Stimulated activated memory B cell treated with anti-CD40 and anti-IgM and Interleukin-4, amounts not matched to agents 10 μg/mL and 1 μg/mL and 100 μg/mL, for 72 hours (primary cell): ENCODE measurements at regions not wholly inside any gene's neighbourhood (a gene's known extent, or its start where the extent isn't known, plus 50 kb on each side); places are given as distances from the start of the nearest gene placed in this dataset.

Experiments
- ATAC-seq: fragments of 150-1000 bp; cut with Tn5 transposase; 2 replicates; pipeline ENCODE4 v1.10.0; 2021
- H3K27ac Mint-ChIP-seq: one replicate; pipeline ENCODE4 v1.8.0; 2022; ENCODE audit warnings: mild to moderate bottlenecking, mixed read lengths
- H3K27me3 Mint-ChIP-seq: one replicate; pipeline ENCODE4 v1.8.0; 2022; ENCODE audit warnings: mixed read lengths
- H3K36me3 Mint-ChIP-seq: one replicate; pipeline ENCODE4 v1.8.0; 2022; ENCODE audit warnings: mixed read lengths
- H3K4me1 Mint-ChIP-seq: one replicate; pipeline ENCODE4 v1.8.0; 2022; ENCODE audit warnings: mixed read lengths
- H3K4me3 Mint-ChIP-seq: one replicate; pipeline ENCODE4 v1.8.0; 2022; ENCODE audit warnings: mild to moderate bottlenecking, moderate library complexity, mixed read lengths
- H3K9me3 Mint-ChIP-seq: one replicate; pipeline ENCODE4 v1.8.0; 2022; ENCODE audit warnings: mixed read lengths

GRCh38 chr2:65495251-65495877, 63.0 kb upstream of the SPRED2 start:
- peaks cover 3% of the 10 kb centered on the region for H3K9me3 Mint-ChIP-seq
- no peaks in the 10 kb centered on the region for H3K36me3 Mint-ChIP-seq
- H3K4me1 Mint-ChIP-seq = peaks cover 10% of the 10 kb centered on the region
- H3K4me3 Mint-ChIP-seq = no peak overlapping the region
- H3K27ac Mint-ChIP-seq = no peak overlapping the region
- no peak for ATAC-seq
- peaks cover 20% of the 10 kb centered on the region for H3K27me3 Mint-ChIP-seq

DNA sequence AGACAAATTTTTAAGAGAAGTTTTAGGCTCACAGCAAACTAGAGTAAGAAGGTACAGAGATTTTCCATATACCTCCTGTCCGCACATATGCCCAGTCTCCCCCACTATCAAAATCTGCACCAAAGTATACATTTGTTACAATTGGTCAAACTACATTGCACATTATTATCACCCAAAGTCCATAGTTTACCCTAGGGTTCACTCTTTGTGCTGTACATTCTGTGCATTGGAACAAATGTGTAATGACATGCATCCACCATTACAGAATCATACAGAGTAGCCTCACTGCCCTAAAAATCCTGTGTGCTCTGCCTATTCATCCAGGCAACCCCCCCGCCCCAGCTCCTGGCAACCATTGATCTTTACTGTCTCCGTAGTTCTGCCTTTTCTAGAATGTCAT, 61.7 kb upstream of the SPRED2 start:
- peaks cover 3% of the 10 kb centered on the region for H3K9me3 Mint-ChIP-seq
- no peak overlapping the region for H3K27ac Mint-ChIP-seq
- peaks cover 25% of the 10 kb centered on the region for H3K27me3 Mint-ChIP-seq
- ATAC-seq = no peak
- H3K4me1 Mint-ChIP-seq = peaks cover 4% of the 10 kb centered on the region
- H3K4me3 Mint-ChIP-seq = no peak overlapping the region
- peaks cover 2% of the 10 kb centered on the region for H3K36me3 Mint-ChIP-seq

GRCh38 chr2:65491381-65491905, 59.0 kb upstream of the SPRED2 start:
- Mint-ChIP-seq H3K27me3 (peaks cover 29% of the 10 kb centered on the region), H3K27ac (no peak overlapping the region), H3K36me3 (peaks cover 17% of the 10 kb centered on the region), H3K4me1 (no peaks in the 10 kb centered on the region), H3K4me3 (no peak overlapping the region), H3K9me3 (peaks cover 11% of the 10 kb centered on the region)
- no peak for ATAC-seq

DNA sequence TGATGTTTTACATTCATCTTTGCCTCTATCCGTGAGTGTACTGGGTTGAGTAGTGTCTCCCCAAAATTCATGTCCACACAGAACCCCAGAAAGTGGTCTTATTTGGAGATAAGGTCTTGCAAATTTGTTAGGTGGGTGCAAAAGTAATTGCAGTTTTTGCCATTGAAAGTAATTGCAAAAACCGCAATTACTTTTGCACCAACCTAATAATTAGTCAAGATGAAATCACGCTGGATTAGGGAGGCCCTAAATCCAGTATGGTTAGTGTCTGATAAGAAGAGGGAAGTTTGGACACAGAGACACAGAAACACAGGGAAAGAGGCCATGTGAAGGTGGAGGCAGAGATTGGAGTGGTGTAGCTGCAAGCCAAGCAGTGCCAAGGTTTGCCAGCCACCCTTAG, 57.8 kb upstream of the SPRED2 start:
- Mint-ChIP-seq H3K4me1 (no peaks in the 10 kb centered on the region), H3K36me3 (peaks cover 17% of the 10 kb centered on the region), H3K27ac (no peak overlapping the region), H3K4me3 (no peak overlapping the region), H3K27me3 (peaks cover 39% of the 10 kb centered on the region), H3K9me3 (peaks cover 11% of the 10 kb centered on the region)
- ATAC-seq = no peak

GRCh38 chr2:65489269-65489668, 56.9 kb upstream of the SPRED2 start:
- H3K27me3 Mint-ChIP-seq = peaks cover 43% of the 10 kb centered on the region
- H3K36me3 Mint-ChIP-seq = peaks cover 17% of the 10 kb centered on the region
- H3K4me1 Mint-ChIP-seq = no peaks in the 10 kb centered on the region
- peaks cover 11% of the 10 kb centered on the region for H3K9me3 Mint-ChIP-seq
- no peak for ATAC-seq
- no peak overlapping the region for H3K27ac Mint-ChIP-seq
- no peak overlapping the region for H3K4me3 Mint-ChIP-seq

GRCh38 chr2:65488527-65488926, 56.1 kb upstream of the SPRED2 start:
- Mint-ChIP-seq H3K4me3 (no peak overlapping the region), H3K4me1 (no peaks in the 10 kb centered on the region), H3K9me3 (peaks cover 11% of the 10 kb centered on the region), H3K36me3 (peaks cover 17% of the 10 kb centered on the region), H3K27me3 (peaks cover 51% of the 10 kb centered on the region), H3K27ac (no peak overlapping the region)
- ATAC-seq = no peak

DNA sequence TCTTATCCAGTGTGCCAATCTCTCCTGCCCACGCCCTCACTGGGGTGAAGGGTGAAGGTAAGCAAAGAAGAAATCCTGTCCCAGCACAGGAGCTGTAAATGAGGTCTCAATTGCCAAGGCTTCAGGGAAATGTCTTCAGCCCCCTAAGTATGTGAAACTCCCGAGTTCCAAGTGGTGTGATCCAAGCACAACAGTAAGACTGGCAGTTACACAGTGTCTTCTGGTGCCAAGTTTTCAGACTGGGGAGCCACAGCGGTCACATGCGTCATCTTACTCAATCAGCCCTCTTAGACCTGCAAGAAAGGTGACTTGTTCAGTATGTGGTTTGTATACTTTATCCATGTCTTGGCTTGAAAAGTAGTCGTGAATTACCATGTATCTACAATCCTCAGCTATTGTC, 55.0 kb upstream of the SPRED2 start:
- Mint-ChIP-seq H3K4me1 (no peaks in the 10 kb centered on the region), H3K27ac (no peak overlapping the region), H3K36me3 (peaks cover 17% of the 10 kb centered on the region), H3K4me3 (no peak overlapping the region), H3K9me3 (peaks cover 11% of the 10 kb centered on the region), H3K27me3 (peaks cover 62% of the 10 kb centered on the region)
- ATAC-seq = no peak

DNA sequence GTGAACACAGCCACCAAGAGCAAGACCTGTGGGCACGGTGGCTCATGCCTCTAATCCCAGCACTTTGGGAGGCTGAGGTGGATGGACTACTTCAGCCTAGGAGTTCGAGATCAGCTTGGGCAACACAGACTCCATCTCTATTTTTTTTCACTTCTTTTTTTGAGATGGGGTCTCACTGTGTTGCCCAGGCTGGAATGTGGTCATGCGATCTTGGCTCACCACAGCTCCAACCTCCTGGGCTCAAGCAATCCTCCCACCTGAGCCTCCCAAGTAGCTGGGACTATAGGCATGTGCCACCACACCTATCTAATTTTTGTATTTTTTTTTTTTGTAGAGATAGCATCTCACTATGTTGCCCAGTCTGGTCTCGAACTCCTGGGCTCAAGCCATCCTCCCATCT, 54.4 kb upstream of the SPRED2 start:
- no peaks in the 10 kb centered on the region for H3K4me1 Mint-ChIP-seq
- peaks cover 11% of the 10 kb centered on the region for H3K9me3 Mint-ChIP-seq
- H3K4me3 Mint-ChIP-seq = no peak overlapping the region
- H3K36me3 Mint-ChIP-seq = peaks cover 17% of the 10 kb centered on the region
- no peak for ATAC-seq
- no peak overlapping the region for H3K27ac Mint-ChIP-seq
- peaks cover 63% of the 10 kb centered on the region for H3K27me3 Mint-ChIP-seq

DNA sequence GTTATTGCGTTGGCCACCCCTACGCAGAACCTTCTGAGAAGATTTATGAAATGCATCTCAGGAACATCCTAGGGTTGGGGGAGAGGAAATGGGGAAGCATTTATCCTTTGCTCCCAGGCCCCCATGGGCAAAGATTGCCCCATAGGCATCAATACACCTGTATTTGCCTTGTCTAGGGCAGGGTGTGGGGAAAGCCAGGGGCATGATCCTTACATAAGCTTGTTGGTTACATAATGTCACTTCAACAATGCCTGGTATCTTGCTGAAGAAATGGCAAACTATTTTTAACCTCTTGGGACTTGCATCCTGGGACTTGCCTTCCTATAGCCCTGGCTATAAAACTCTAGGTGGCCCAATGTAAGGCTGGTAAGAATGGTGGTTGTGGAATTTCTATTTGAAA, 53.9 kb upstream of the SPRED2 start:
- Mint-ChIP-seq H3K27me3 (peaks cover 63% of the 10 kb centered on the region), H3K9me3 (peaks cover 11% of the 10 kb centered on the region), H3K4me1 (no peaks in the 10 kb centered on the region), H3K4me3 (no peak overlapping the region), H3K27ac (no peak overlapping the region), H3K36me3 (peaks cover 17% of the 10 kb centered on the region)
- no peak for ATAC-seq

GRCh38 chr2:65485839-65486238, 53.4 kb upstream of the SPRED2 start:
- Mint-ChIP-seq H3K4me3 (no peak overlapping the region), H3K27me3 (peaks cover 63% of the 10 kb centered on the region), H3K9me3 (peaks cover 11% of the 10 kb centered on the region), H3K36me3 (peaks cover 17% of the 10 kb centered on the region), H3K27ac (no peak overlapping the region), H3K4me1 (no peaks in the 10 kb centered on the region)
- no peak for ATAC-seq

DNA sequence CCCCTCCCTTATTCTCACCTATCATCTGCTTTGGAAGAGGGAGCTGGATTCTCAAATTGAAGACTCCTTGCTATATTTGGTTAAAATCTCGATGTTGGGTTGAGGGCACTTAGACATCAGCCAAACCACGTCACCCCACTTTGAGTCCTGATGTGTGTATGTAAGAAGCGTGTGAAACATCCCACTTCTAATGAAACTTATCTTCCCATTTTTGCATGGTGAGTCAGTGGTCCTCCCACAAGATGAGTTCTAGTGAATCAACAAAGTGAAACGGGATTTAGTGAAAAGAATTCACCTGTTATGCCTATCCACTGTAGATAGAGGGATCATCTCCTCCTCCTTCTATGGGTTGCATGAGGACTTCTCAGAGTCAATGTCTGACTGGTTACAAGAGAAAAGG, 51.4 kb upstream of the SPRED2 start:
- no peak for ATAC-seq
- H3K27me3 Mint-ChIP-seq = peaks cover 49% of the 10 kb centered on the region
- H3K36me3 Mint-ChIP-seq = peaks cover 12% of the 10 kb centered on the region
- H3K9me3 Mint-ChIP-seq = peaks cover 11% of the 10 kb centered on the region
- H3K4me3 Mint-ChIP-seq = no peak overlapping the region
- H3K4me1 Mint-ChIP-seq = no peaks in the 10 kb centered on the region
- no peak overlapping the region for H3K27ac Mint-ChIP-seq

DNA sequence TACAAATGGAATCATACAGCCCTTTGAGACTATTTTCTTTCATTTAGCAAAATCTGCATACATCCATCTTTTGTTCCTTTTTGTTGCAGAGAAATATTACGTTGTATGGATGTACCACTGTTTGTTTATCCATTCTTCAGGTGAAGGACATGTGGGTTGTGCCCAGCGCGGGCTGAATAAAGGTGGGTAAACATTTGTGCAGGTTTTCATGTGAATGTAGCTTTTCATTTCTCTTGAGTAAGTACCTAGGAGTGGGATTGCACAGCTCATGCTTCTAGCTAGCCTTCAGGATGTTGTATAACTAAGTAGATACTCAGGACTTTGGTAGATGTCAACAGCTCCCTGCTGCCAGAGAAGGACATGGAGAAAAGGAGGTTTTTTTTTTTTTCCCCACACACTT, 50.6 kb upstream of the SPRED2 start:
- peaks cover 41% of the 10 kb centered on the region for H3K27me3 Mint-ChIP-seq
- H3K4me3 Mint-ChIP-seq = no peak overlapping the region
- no peak overlapping the region for H3K27ac Mint-ChIP-seq
- ATAC-seq = no peak
- H3K36me3 Mint-ChIP-seq = peaks cover 4% of the 10 kb centered on the region
- no peaks in the 10 kb centered on the region for H3K4me1 Mint-ChIP-seq
- H3K9me3 Mint-ChIP-seq = peaks cover 5% of the 10 kb centered on the region
